Hepatocyte (in vitro differentiated cells): ENCODE measurements at regions not wholly inside any gene's neighbourhood (a gene's known extent, or its start where the extent isn't known, plus 50 kb on each side); places are given as distances from the start of the nearest gene placed in this dataset.
"Not testable (repeated sequence)": the region's sequence is repeated elsewhere in the genome, so short reads cannot be mapped to it uniquely, and the experiment has no call there.

Experiments
- DNase-seq: peaks from one replicate; pipeline ENCODE4 v3.0.0-alpha.2; 2016; ENCODE audit warnings: low spot score
- H2AFZ ChIP-seq: fragments of 200-600 bp; sonication (generic); 2 replicates; pipeline ENCODE4 v1.6.0; 2016; ENCODE audit warnings: antibody characterized with exemption, mild to moderate bottlenecking
- H3K27ac ChIP-seq: fragments of 200-600 bp; sonication (generic); 2 replicates; pipeline ENCODE4 v1.5.1; 2016; ENCODE audit warnings: mild to moderate bottlenecking
- H3K27me3 ChIP-seq: fragments of 200-600 bp; sonication (generic); 2 replicates; pipeline ENCODE4 v1.6.1; 2016
- H3K36me3 ChIP-seq: fragments of 200-600 bp; sonication (generic); replicated peaks from 2 replicates; pipeline ENCODE4 v1.5.1; 2016; ENCODE audit warnings: low read depth; ENCODE audit not compliant: insufficient read depth
- H3K4me1 ChIP-seq: fragments of 200-600 bp; sonication (generic); 2 replicates; pipeline ENCODE4 v1.5.1; 2016; ENCODE audit warnings: mild to moderate bottlenecking, moderate library complexity; ENCODE audit not compliant: insufficient read depth
- H3K4me2 ChIP-seq: fragments of 200-600 bp; sonication (generic); 2 replicates; pipeline ENCODE4 v1.6.0; 2016
- H3K4me3 ChIP-seq: fragments of 200-600 bp; sonication (generic); 2 replicates; pipeline ENCODE4 v1.5.1; 2016; ENCODE audit warnings: mild to moderate bottlenecking
- H3K79me2 ChIP-seq: fragments of 200-600 bp; sonication (generic); 2 replicates; pipeline ENCODE4 v1.6.0; 2017; ENCODE audit warnings: mild to moderate bottlenecking
- H3K9me2 ChIP-seq: fragments of 200-600 bp; sonication (generic); replicated peaks from 2 replicates; pipeline ENCODE4 v1.6.0; 2017; ENCODE audit warnings: mild to moderate bottlenecking; ENCODE audit not compliant: insufficient read depth
- H3K9me3 ChIP-seq: fragments of 200-600 bp; sonication (generic); 2 replicates; pipeline ENCODE4 v1.5.1; 2016; ENCODE audit warnings: low read depth, mild to moderate bottlenecking
- H4K20me1 ChIP-seq: fragments of 200-600 bp; sonication (generic); 2 replicates; pipeline ENCODE4 v1.6.0; 2016; ENCODE audit warnings: mild to moderate bottlenecking; ENCODE audit not compliant: insufficient read depth, poor library complexity, severe bottlenecking
- WGBS: methylation state at CpG from one replicate; pipeline ENCODE4 v1.1.6; 2016; ENCODE audit warnings: low lambda C conversion rate; ENCODE audit errors: missing lambda C conversion rate; 5-methylcytosine and 5-hydroxymethylcytosine counted together

DNA sequence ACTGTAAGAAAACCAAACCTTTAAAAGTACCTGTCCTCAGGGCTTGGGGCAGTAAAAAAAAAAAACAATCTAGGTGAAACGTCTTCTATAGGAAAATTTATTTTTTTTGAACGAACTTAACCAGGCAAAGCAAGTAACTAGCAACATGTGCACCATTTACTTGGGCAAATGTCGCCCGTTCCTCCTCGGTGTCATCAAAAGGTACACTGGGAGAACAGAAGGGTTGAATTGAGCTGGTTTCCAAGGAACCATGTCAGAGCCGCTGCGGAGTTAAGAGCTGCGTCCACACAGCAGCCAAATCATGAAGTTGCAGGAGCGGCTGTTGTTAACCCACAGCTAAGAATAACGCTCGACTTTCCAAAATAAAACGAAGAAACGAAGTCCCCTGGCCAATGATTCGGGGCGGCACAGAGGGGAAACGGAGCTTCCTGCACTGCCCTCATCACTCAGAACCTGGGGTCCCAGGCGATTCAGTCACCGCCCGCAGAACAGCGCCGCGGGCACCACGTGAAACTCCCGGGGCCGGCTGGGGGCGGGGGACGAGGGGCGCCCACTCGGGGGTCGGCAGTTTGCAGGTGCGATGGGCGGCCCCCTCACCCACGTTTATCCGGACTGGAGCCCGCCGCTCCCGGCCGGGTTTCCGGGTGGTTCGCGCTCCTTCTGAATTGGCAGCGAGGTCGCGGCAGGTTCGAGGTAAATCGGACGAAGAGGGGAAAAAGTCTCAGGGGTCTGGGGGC is 53.6 kb upstream of the PLGLB1 start:
- peaks cover 16% of the 10 kb centered on the region for H3K79me2 ChIP-seq
- H3K27ac ChIP-seq, result peak overlapping the region; percentile 98
- not testable (repeated sequence) for H3K4me1 ChIP-seq, H3K36me3 ChIP-seq, H3K9me2 ChIP-seq, H3K27me3 ChIP-seq, H2AFZ ChIP-seq, H3K9me3 ChIP-seq
- DNase-seq, result peak; percentile 11
- 1% methylated on average over 19 of the region's 47 CpGs for WGBS
- H3K4me3 ChIP-seq, result peak overlapping the region; percentile 38
- H3K4me2 ChIP-seq, result peak overlapping the region; percentile 76
- peaks cover 14% of the 10 kb centered on the region for H4K20me1 ChIP-seq

DNA sequence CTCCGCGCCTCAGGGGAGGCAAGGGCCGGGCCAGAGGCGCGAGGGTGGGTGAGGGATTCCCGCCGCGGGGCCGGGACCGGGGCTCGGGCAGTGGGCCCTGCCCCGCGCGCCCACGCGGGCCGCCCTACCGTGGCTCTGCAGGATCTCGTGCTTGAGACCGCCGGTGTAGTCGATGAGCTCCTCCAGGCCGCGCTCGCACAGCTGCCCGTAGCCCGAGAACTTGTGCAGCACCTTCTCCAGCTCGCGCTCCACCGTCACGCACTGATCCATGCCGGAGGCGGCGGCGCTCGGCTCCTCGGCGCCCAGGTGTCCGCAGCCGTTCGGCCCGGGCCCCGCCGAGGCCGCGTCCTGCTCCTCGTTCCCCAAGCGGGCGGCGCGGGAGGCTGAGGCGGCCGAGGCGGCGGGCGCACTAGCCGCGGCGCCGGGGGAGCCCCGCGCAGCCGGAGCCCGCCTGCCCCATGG is 54.2 kb upstream of the PLGLB1 start:
- peak; percentile 55 for DNase-seq
- not testable (repeated sequence) for H3K9me2 ChIP-seq, H3K27me3 ChIP-seq, H2AFZ ChIP-seq, H3K4me1 ChIP-seq, H4K20me1 ChIP-seq, H3K36me3 ChIP-seq, H3K9me3 ChIP-seq
- Histone ChIP-seq H3K4me2 (peak overlapping the region; percentile 76), H3K79me2 (peaks cover 11% of the 10 kb centered on the region), H3K4me3 (peak overlapping the region; percentile 9), H3K27ac (peak overlapping the region; percentile 98)
- 0% methylated on average over 2 of the region's 64 CpGs for WGBS

DNA sequence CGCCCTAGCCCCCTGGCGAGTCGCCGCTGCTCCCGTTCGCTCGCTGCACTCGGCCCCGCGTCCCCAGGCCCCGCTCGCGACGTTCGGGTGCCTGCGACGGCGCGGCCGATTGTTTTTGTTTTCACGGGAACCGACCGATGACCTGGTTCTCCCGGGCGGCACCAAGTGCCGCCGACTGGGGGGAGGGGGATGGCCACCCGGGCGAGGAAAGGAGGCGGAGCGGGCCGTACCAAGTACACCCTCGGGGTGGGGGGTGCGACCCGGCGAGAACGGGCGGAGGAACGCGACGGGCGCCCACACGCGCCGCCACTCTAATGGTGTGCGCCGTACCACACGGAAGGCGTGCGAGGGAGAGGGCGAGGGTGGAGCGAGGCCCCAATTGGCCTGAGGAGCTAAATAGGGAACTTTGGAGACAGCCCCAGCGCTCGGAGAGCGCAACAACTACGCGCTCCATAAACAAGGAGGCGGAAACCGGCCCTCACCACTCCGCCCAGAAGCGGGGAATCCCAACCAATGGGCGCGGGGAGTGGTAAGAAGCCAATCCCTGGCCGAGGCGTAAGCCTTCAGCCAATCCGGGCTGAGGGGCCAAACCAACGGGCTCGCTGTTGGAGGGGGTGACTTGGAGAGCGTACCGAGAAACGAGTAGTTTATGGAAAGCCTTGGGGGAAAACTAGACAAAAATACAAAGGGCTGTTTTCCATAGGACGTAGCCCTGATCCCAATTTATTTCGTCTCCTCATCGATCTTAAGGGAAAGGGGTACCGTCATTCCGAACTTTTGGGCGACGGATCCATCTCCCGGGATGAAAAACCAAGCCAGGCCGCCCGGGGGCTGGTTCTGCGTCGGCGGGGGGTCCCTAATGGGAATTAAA is 54.8 kb upstream of the PLGLB1 start:
- H3K36me3 ChIP-seq, H3K27me3 ChIP-seq, H3K9me3 ChIP-seq, H3K4me1 ChIP-seq, H3K9me2 ChIP-seq, H3K79me2 ChIP-seq, H4K20me1 ChIP-seq: not testable (repeated sequence)
- DNase-seq, result peak; percentile 91
- Histone ChIP-seq H3K4me3 (peak overlapping the region; percentile 65), H3K27ac (peak overlapping the region; percentile 98), H3K4me2 (peak overlapping the region; percentile 78), H2AFZ (peak overlapping the region; percentile 82)
- WGBS, result under 1% methylated on average over 42 of the region's 84 CpGs

DNA sequence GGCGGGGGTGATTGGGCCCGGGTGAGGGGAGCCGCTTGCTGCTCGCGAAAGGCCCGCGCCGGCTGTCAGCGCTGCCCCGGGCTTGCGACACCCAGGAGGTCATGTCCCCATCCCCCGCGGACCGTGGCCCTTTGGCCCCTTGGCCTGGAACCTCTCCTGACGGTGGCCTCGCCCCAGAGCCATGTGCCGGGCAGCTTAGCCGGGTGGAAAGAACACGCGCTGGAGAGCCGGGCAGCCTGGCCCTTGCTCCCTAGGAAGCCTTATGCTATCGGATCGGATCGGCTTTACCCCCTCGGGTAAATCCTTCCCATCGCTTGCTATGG is 55.4 kb upstream of the PLGLB1 start:
- H3K4me3 ChIP-seq, result peak overlapping the region; percentile 65
- WGBS, result no CpG with 5 or more reads among the region's 26 CpGs
- not testable (repeated sequence) for H4K20me1 ChIP-seq, DNase-seq, H3K79me2 ChIP-seq, H3K9me2 ChIP-seq, H3K27me3 ChIP-seq, H3K4me1 ChIP-seq, H3K36me3 ChIP-seq, H3K9me3 ChIP-seq
- peak overlapping the region; percentile 82 for H2AFZ ChIP-seq
- H3K4me2 ChIP-seq, result peak overlapping the region; percentile 78
- H3K27ac ChIP-seq, result peak overlapping the region; percentile 98

DNA sequence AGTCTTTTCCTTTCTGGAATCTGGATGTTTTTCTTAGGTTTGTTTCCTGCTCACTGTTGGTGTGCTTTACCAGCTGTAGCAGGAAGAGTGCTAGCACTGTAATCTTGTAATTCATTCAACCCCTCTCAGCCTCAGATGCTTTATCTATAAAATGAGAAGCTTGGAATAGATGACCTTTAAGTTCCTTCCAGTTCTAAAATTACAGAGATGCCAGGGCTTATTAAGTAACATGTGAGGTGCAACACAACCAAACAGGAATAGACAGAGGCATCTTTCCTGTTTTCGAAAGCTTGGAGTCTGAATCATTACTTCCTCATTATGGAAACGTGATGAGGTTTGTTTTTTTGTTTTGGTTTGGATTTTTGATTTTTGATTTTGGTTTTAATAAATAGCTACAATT is 60.1 kb upstream of the PLGLB1 start:
- not testable (repeated sequence) for H3K9me3 ChIP-seq, H3K79me2 ChIP-seq, H4K20me1 ChIP-seq, H3K27ac ChIP-seq, H3K4me2 ChIP-seq, H3K4me1 ChIP-seq, H3K36me3 ChIP-seq, H3K27me3 ChIP-seq, H3K4me3 ChIP-seq, H2AFZ ChIP-seq, H3K9me2 ChIP-seq, DNase-seq
- no CpG with 5 or more reads among the region's 2 CpGs for WGBS

DNA sequence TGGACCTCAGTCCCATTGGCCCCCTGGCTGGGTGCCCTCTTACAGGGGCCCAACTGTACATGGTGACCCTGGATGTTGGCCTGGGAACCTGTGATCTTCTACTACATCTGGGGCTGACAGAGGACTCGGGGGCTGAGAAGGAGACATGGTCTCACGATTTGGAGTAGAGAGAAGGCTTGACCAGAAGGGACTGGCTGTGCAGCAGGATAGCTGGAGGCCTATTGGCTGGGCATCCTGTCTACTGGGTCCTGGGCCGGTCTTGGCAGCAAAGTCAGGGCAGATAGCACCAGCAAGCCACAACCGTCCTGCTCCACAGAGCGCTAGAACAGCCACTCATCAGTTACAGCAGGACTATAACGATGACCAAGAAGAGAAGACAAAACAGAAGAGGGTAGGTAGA is 66.4 kb upstream of the PLGLB1 start:
- WGBS, result 82% methylated on average over 6 of the region's 6 CpGs

DNA sequence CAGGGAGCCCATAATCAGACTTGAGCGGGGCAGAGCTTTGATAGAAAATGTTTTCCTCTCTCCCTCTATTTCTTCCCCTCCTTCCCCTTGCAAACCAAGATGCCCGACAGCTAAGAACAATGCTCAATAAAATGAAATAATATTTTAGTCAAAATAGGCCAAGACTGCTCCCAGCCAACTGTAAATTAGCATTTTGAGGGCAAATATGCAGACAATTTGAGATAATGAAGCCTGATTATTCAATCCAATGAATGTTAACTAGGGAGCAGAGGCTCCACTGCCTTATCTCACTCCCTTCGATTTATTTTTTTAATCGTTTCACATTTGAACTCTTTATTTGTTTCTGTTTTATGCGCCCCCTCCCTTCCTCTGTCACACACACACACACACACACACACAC is 67.8 kb upstream of the PLGLB1 start:
- not testable (repeated sequence) for H3K4me2 ChIP-seq, DNase-seq, H3K9me3 ChIP-seq, H3K4me3 ChIP-seq, H3K4me1 ChIP-seq, H4K20me1 ChIP-seq, H3K79me2 ChIP-seq, H3K27ac ChIP-seq, H3K9me2 ChIP-seq, H3K27me3 ChIP-seq, H2AFZ ChIP-seq, H3K36me3 ChIP-seq
- 75% methylated on average over 1 of the region's 5 CpGs for WGBS

More for the DNA sequence above, 66.4 kb upstream of the PLGLB1 start:
- H4K20me1 ChIP-seq, H3K27ac ChIP-seq, H3K4me3 ChIP-seq, H3K27me3 ChIP-seq, H3K79me2 ChIP-seq, H2AFZ ChIP-seq, H3K9me3 ChIP-seq, H3K9me2 ChIP-seq, H3K4me2 ChIP-seq, DNase-seq, H3K36me3 ChIP-seq, H3K4me1 ChIP-seq: not testable (repeated sequence)

DNA sequence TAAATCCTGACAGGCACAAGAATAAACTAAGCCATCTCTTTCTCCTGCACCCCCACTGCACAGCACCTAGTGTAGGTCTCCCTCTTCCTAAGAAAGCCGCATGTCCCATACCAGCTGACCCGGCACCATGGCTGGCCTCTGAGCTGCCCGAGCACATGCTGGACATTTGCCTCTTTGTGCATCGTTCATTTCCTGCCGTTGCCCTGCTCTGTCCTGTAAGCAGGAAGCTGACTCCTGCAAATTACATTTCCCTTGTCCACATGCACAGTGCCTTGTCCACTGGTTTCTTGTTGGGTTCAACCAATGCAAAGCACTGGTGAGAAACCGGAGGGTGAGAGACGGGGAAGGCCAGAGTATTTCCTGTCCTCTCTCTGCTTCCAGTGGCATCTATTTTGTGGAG is 71.6 kb upstream of the PLGLB1 start:
- H4K20me1 ChIP-seq, H3K4me3 ChIP-seq, H3K4me1 ChIP-seq, H3K36me3 ChIP-seq, H3K9me2 ChIP-seq, DNase-seq, H3K4me2 ChIP-seq, H3K9me3 ChIP-seq, H3K27me3 ChIP-seq, H3K27ac ChIP-seq, H2AFZ ChIP-seq, H3K79me2 ChIP-seq: not testable (repeated sequence)
- 97% methylated on average over 3 of the region's 7 CpGs for WGBS
